HG03045 (cell line): ENCODE measurements at regions not wholly inside any gene's neighbourhood (a gene's known extent, or its start where the extent isn't known, plus 50 kb on each side); places are given as distances from the start of the nearest gene placed in this dataset.

Experiments
- ATAC-seq: cut with Tn5 transposase; IDR thresholded peaks from one replicate; pipeline ENCODE4 v1.9.1; 2021; ENCODE audit warnings: mild to moderate bottlenecking, moderate library complexity; ENCODE audit not compliant: unreplicated experiment

DNA sequence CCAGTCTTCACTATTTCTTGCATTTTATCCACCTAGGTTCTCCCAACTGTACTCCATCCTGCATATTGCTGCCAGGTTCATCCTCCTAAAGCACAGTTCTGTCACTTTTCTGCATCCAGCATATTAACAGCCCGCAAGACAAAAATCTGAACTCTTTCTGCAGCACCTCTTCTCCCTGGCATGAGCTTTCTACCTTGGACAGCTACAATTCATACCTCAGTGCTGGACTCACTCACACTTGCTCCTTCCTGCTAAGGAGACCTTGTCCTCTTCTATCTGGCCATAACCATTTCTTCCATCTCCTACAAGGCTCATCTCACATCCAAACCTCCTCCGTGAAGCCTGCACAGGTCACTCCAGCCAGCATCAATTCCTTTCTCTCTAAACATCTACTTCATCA, 170.1 kb upstream of the GRIP1 start:
- no peak for ATAC-seq

DNA sequence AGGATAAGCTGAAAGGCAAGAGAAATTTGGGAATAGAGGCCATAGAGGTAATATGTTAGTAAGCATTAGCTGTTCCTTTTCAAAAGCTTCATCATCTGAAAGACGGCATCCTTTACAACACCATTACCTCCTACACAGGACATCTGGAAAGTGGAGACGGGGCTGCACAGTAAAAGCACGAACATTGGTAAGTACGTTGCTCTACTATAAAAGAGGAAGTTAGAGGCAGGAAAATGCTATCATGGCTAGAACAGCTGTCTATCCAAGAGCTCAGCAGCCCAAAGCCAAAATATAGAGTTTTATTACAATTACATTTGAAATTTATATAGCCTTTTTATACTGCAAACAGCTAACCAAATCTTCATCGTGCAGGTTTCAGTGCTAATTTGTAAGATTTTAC, 172.3 kb upstream of the GRIP1 start:
- no peak for ATAC-seq

DNA sequence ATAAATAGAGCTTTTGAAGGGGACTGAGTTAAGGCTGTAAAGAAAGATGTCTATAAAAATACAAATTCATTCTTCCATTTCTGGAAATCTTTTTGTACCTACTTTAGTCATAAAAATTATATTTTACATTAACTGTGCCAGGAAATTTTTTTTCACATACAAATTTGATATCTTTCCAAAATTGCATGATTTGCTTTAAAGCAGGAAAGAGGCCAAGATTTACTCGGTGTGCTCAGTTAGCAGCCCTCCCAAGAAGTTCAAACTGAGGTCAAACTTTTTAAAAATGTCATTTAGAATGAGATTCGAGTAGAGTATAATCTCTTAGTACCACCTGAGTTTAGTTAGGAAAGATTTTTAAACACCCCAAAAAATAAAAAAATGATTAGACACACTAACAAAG, 173.2 kb upstream of the GRIP1 start:
- ATAC-seq, result no peak

DNA sequence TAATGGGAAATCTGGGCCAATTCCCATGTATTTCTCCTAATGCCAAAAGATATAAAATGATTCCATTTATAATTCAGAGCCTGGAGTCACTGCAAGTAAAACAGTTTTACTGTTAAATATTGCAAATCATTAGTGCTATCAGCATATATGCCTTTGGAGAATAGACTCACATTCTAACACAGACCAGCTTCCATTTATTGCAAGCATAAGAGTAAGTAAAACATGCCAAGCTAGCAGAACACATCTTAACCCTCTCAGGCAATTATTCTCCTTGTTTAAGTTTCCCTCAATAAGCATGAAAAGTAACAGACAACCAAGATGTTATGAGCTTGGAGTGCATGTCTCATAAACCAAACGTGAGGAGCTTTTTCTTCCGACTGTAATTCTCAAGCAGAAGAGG, 173.9 kb upstream of the GRIP1 start:
- ATAC-seq, result no peak

DNA sequence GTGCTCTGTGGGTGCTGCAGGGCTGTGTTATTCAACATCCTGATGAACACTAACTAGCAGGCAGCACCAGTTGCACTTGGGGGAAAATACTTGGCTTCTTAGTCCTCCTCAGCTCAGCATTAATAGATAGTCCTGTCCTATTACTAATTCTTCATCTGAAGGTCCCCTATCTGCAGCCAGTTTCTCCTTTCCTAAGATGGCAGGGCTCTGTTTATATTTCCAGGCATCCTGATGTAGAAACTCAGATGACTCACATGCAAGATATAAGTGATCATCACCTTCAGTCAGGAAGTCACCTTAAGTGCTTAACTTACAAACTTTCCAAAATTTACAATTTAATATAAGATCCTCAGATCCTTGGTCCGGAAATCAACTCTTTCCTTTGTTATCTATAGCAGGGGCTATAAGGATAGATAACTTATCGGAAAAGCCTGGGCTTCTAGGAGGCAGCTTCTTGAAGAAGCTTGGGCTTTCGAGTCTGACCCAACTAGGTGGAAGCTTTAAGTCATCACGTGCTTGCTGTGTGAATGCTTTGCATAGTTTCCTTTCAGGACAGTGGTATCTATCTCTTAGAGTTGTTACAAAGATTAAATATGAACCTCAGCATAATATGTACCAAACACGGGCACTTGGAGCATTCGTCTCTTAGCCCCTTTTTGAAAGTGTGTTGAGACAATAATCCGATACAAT, 181.0 kb upstream of the GRIP1 start:
- no peak for ATAC-seq

DNA sequence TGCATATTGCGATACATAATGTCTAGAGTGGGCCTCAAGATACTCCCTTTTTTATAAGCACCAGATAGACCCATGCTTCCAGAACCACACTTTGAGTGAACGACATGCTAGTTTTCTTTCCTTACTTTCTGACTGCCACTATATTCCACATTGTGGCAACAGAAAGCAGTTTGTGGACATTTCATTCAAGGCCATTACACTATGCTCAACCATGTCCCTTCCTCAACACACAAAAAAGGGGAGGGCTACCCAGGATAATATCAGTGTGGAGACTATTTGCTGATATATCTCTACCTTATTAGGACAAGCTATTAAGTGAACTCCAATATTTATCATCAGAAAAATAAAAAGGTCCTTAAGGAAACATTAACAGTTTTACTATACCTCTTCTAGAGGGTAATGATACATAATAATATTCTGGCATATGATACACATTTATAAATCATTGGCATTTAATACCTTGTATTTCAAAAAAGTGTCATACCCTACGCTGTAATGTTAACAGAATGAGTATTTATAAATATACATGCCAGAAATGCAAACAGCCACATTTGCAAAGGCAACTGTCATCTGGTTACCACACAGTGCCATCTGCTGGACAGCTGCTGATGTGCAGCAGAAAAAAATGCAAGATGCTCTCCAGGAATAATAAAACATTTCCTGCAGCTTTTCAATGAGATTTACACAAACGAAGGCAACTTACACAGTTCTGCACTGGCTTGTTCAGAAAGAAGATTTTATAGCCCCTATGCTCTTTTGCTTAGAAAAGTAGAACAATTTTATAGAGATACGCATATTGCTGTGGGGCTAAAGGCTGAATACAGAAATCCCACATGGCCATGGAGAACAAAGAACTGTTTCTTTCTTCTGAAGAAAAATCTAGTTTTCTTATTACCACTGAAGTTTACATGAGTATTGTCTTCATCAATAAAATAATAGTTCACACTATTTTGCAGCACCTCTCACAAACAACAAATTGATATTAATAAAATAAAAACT, 182.2 kb upstream of the GRIP1 start:
- peak; percentile 59 for ATAC-seq

DNA sequence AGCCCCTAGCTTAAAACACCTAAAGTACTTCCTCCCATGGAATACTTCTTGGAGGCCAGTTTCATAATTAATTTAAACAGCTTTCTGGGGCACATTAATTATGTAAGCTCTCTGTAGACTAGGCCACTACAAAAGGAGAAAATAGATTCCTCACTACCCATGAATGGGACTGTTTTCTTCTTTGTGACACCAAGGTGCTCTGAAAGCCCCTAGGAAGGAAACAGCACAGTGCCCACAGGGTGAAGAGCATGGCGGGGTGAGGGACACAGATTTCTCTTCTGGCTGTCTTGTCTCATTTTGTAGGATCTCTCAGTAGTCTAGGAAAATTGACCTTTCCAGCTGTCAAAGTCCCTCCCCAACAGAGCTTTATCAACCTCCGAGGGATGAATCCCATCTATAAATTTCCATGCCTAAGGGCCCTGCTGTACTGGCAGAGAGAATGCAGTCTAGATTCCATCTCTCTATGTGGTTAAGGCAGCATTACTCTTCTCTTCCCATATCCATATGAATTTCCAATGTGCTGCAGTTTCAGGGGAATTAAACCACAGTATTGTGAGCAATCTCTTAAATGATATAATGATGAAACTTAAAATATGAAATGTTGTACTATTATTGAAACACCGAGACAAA, 183.6 kb upstream of the GRIP1 start:
- ATAC-seq, result no peak

DNA sequence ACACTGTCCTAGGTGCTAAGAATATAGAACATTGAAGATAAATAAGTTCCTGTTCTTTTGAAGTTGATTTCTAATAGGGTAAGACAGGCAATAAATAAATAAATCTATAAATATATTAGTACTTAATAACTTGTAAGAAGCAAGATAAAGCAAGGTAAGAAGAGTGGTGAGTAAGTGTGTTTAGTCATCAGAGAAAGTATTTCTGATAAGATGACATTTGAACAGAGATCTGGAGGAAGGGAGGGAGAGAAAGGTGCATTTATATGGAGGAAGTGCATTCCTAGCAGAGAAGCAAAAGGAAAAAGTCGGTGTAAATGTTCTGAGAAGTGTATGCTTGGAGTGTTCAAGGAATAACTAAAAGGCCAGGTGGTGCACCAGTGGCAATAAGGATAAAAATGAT, 184.4 kb upstream of the GRIP1 start:
- ATAC-seq, result no peak

DNA sequence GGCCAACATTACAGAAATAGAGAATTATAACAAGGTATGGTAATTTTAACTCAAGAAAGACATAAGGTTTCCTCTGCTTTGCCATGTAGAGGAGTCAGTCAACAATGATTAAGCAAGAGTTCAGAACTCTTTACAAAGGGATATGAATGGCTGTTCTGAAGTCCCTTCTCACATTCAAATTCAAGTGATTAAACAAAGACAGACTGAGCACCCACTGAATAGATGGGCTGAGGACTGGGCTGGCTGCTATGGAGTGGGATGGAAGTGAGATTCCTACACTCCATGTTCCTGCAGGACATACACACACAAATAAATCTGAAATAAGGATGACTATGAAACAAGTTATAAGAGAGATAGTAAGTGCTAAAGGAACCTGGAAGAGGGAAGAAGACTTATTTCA, 199.0 kb upstream of the GRIP1 start:
- no peak for ATAC-seq

DNA sequence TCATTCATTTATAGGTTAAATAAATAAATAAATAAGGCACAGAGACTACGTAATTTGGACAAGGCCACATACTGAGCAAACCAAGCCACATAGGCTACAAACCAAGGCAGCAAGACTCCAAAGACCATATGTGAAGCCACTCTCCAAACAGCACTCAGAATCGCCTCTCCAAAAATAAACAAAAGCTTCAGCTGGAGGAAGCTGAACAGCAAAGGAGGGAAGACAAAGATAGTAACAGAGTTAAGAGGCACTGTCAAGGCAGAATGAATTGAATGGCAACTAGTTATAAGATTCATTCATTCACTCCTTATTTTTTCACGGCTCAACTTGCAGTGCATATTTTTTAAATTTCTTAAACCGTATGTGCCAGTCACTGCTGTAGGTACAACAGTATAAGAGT, 200.5 kb upstream of the GRIP1 start:
- ATAC-seq, result no peak

DNA sequence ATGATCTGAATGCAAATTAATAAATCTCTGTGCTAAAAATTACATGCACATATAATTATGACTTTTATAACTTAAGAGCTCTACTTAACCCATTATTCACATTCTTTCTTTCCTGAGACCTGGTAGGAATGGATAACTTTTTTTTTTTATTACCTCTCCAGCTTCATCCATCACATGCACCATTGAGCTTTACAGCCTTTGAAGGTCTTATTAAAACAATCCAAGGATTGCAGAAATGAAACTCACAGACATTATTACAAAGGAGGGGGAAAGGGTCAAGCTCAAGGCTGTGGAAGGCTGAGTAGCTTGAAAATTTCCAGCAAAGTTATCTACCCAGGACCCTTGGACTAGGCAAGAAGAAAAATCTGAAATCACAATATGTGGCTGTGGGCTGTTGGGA, 202.5 kb upstream of the GRIP1 start:
- ATAC-seq, result no peak

DNA sequence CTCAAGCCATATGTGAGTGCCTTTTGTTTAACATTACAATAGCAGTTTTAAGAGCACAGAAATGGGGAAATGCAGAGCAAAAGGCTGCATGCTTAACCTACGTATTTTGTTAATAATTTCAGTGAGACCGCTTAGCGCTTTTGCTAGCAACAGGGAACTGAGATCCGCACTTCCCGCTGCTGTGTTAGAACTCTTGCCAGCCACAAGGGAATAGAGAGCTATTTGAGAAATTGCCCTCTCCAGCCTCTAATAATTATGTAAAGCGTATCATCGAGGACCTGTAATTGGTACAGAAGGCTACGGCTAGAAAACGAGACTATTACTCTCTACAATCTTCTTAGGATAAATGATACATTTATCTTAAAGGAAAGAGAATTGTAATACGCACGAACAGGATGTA, 205.2 kb upstream of the GRIP1 start:
- no peak for ATAC-seq

DNA sequence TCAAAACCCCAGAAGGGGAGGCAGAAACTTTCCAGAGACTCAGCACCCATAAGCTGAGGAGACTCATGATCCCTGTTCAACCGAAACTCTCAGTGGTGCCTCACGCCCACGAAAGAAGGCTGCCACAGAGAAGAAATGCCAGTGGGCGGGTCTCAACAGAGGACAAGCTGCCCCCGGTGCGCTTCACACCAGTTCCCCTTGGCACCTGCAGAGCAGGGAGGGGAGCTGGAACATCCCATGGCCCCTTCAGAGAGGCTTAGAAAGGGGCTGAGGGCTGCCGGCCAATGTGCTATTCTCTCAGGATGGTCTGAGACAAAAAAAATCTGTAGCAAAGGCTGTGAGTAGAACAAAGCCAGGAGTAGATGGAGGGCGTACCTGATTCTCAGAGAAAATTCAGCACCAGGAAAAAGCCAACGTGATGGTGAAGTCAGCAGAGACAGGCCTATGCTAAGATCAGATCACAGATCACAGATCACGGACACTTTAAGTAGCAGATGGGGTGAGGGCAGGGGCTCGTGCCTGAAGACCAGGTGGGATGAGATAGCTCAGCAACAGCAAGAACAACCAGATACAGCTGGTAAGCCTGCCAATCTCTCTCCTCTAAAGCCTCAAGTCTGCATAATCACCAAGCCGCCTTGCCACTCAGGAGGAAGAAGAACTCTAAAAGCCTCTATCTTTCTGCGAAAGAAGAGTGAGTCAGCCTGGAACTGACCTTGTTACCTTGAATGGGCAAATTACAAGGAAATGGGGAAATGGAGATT, 206.4 kb upstream of the GRIP1 start:
- ATAC-seq, result no peak

DNA sequence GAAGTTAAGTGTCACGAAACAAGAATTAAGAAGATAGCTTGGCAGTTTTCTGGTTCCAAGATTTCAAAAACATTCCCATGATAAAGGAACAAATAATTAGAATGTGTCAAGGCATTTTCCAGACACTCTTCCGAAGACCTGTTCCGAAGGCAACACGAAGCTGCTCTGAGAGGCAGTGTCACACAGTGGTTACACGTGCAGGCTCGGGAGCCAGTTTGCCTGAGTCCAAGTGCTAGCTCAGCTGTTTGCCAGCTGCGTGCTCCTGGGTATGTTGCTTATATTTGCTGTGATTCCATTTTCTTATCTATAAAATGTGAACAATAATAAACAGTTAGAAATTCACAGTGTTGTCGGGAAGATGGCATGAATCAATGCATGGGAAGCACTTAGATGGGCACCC, 217.9 kb upstream of the GRIP1 start:
- ATAC-seq, result no peak

DNA sequence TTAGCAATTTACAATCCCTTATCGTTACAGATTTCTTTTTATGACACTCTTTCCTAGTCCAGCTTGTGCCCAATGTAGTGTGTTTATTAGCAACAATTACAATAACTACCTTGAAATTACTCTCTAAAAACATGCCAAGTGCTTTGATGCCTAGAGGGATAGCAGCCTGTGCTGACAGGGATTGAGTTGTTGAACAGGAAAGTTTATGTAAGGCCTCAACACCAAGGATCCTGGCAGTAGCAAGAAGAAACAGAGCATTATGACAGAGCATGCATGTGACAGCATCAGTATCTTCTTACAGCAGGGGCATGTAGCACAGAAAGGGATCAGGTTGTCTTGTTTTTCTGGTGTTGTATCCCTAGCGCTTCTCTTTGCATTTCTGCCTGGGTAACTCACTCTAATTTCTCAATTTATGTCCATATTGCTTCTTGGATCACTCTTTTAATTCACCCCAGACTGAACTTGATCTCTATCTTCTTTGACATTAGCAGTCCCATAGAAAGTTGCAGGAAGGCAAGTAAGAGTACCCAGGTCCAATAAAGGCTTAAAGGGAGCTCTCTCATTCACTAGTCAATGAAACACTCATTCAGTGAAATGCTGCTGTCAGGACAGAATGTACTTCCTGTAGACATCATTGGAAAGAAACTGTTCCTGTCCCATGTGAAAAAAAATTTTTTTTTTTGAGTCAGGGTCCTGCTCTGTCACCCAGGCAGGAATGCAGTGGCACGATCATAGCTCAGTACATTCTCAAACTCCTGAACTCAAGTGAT, 220.0 kb upstream of the GRIP1 start:
- no peak for ATAC-seq

DNA sequence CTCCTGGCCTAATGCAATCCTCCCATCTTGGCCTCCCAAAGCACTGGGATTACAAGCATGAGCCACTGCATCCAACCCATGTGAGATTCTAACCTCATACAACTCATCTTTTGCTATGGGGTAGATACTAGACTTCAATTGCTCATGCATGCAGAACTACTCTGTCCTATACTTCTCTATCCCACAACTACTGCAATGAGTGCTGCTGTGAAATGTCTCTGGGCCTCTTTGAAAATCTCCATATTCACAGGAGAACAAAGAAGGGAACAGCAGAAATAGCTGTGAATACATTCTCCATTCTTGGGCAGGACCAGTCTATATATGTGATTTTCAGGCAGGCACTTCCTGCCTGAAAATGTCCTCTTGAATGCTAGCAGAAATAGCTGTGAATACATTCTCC, 220.7 kb upstream of the GRIP1 start:
- ATAC-seq, result no peak

DNA sequence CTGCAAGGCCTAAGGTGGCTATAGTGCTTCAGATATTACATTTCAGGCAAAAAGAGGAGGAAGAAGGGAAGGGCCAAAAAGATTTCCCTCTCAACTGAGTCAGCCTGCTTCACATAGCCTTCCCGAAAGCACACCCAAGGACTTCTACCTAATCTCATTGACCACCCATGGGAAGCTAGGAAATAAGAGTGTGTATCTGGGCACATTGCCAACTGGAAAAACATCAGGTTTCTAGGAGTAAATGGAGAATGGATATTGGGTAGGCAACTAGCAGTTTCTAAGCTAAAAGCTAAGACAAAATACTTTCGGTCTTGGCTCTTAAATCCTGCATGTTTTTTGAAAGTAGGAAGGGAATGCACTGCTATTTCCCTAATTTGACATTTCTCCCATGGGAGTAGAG, 221.7 kb upstream of the GRIP1 start:
- ATAC-seq, result no peak

DNA sequence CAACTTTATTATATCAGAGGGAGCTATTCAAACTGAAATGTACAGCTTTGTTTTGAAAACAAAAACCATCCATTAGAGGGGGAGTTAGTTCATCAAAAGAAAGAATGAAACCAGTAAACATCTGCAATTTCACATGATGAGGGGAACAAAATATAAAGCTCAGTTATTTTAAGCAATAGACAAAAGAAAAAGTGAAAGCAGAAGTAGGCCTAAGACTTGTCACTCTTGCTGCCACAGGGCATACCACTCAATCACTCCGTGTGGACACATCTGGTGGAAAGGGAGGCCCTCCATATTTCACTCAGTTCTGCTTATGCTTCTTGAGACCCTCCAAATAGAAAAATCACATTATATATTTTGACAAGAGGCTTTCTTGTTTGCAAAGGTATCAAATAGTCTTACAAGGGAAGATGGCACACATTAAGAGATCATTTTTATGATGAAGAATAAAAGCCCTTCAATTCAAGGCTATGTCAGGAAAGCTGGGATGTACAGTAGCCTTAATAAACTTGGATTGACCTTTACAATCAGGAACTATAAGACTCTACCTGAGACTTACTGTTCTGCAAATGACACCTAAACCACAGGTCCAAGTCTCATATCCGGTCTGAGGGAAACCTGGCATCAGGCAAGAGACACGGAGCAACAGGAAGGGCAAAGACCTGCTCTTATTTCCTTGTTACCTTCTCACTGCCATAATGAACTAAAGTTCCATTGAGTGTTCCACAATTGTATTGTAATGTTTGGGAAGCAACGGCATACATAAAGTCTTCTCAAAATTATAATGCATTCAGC, 222.5 kb upstream of the GRIP1 start:
- ATAC-seq, result peak; percentile 88

DNA sequence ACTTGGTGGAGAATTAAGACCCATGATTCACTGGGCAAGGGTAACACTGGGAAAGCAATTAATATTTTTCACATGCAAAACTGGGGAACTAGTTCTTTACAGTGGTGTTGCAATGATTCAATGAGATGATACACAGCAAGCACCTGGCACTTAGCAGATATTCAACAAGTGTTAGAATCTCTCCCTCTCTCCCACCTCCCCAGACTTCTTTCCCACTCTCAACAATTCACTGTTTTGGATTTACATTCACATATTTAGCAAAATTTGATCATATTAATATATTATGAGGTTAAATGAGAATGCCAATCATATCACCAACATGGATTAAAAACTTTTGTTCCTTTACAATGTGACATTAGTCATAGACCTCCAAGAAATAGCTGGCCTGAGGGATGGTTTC, 223.1 kb upstream of the GRIP1 start:
- no peak for ATAC-seq
